Keratinocyte (primary cell): ENCODE measurements at regions not wholly inside any gene's neighbourhood (a gene's known extent, or its start where the extent isn't known, plus 50 kb on each side); places are given as distances from the start of the nearest gene placed in this dataset.

Experiments used
- DNase-seq: peaks from one replicate; pipeline ENCODE4 v3.0.0-alpha.2; 2011; ENCODE audit warnings: low read depth, missing footprints, low spot score
- FAIRE-seq: peaks from 2 replicates; lab custom pipeline; 2011; peaks lifted over from hg19 to GRCh38; lab: Jason Lieb, UNC
- H2AFZ ChIP-seq: 2 replicates; pipeline ENCODE4 v1.6.0; 2012; ENCODE audit warnings: low read length, control low read depth, inconsistent platforms; ENCODE audit not compliant: control insufficient read depth
- H3K27ac ChIP-seq: 2 replicates; pipeline ENCODE4 v1.5.1; 2011; ENCODE audit warnings: low read length; ENCODE audit not compliant: control insufficient read depth, insufficient read depth
- H3K27me3 ChIP-seq: 3 replicates; pipeline ENCODE4 v1.6.0; 2011; ENCODE audit warnings: low read length; ENCODE audit not compliant: control insufficient read depth, insufficient read depth; ENCODE audit errors: extremely low read depth
- H3K36me3 ChIP-seq, 2 experiments: 2 replicates in 1 of 2; 3 replicates in 1 of 2; pipeline ENCODE4 v1.5.1; 2011; ENCODE audit warnings: low read length in 2 of 2, mild to moderate bottlenecking in 1 of 2; ENCODE audit not compliant: control insufficient read depth in 2 of 2, insufficient read depth in 2 of 2; ENCODE audit errors: extremely low read depth in 1 of 2
- H3K4me1 ChIP-seq: 3 replicates; pipeline ENCODE4 v1.5.1; 2011; ENCODE audit warnings: low read length; ENCODE audit not compliant: control insufficient read depth, insufficient read depth; ENCODE audit errors: extremely low read depth
- H3K4me2 ChIP-seq: 3 replicates; pipeline ENCODE4 v1.6.0; 2011; ENCODE audit warnings: low read depth, low read length; ENCODE audit not compliant: control insufficient read depth, insufficient read depth; ENCODE audit errors: extremely low read depth
- H3K4me3 ChIP-seq, 3 experiments: fragments of 200-600 bp in 1 of 3; sonication (generic) in 1 of 3; 2 replicates in 2 of 3; 3 replicates in 1 of 3; pipeline ENCODE4 v1.5.1; 2011 to 2016; ENCODE audit warnings: low read length in 3 of 3, mild to moderate bottlenecking in 3 of 3, control low read depth in 2 of 3, inconsistent platforms in 1 of 3, low read depth in 1 of 3, mixed read lengths in 1 of 3, mixed run types in 1 of 3, moderate library complexity in 1 of 3; ENCODE audit not compliant: control insufficient read depth in 2 of 3, insufficient read depth in 2 of 3; ENCODE audit errors: extremely low read depth in 1 of 3
- H3K79me2 ChIP-seq: 2 replicates; pipeline ENCODE4 v1.6.0; 2012; ENCODE audit warnings: low read length; ENCODE audit not compliant: control insufficient read depth, insufficient read depth
- H3K9ac ChIP-seq: 3 replicates; pipeline ENCODE4 v1.6.0; 2011; ENCODE audit warnings: low read length; ENCODE audit not compliant: control insufficient read depth, insufficient read depth; ENCODE audit errors: extremely low read depth
- H3K9me1 ChIP-seq: 3 replicates; pipeline ENCODE4 v1.6.0; 2011; ENCODE audit warnings: low read length; ENCODE audit not compliant: control insufficient read depth, insufficient read depth; ENCODE audit errors: extremely low read depth
- H3K9me3 ChIP-seq: 2 replicates; pipeline ENCODE4 v1.5.1; 2012; ENCODE audit warnings: low read depth, low read length; ENCODE audit not compliant: control insufficient read depth
- H4K20me1 ChIP-seq: 3 replicates; pipeline ENCODE4 v1.6.0; 2011; ENCODE audit warnings: low read length; ENCODE audit not compliant: control insufficient read depth, insufficient read depth; ENCODE audit errors: extremely low read depth
- EZH2 ChIP-seq: IDR thresholded peaks from one replicate; pipeline ENCODE4 v1.6.1; 2012; ENCODE audit warnings: inconsistent platforms, mild to moderate bottlenecking, low read length, moderate library complexity
- dilution Hi-C: fragments of 300-500 bp; cut with MboI; formaldehyde crosslinking; loops from one replicate; pipeline ENCODE4 v1.7.0; 2020; ENCODE audit warnings: low sequenced_read_pairs; ENCODE audit not compliant: extremely low pct_ligation_motif_present
- TF ChIP-seq, protein P1 (sequence below), 3 experiments: IDR thresholded peaks in 1 of 3; conservative IDR thresholded peaks in 1 of 3; optimal IDR thresholded peaks in 1 of 3; 2 replicates in 2 of 3; 3 replicates in 1 of 3; pipeline versions ENCODE3 to v1.5.1; 2011; ENCODE audit warnings: low read length in 3 of 3, mild to moderate bottlenecking in 3 of 3, moderate library complexity in 2 of 3, control low read depth in 1 of 3, inconsistent platforms in 1 of 3; ENCODE audit not compliant: insufficient read depth in 2 of 3; ENCODE audit errors: extremely low read depth in 1 of 3

- H3K4me1 ChIP-seq = peaks cover 6% of the 10 kb centered on the region
- FAIRE-seq = no peak
- no peak overlapping the region for H2AFZ ChIP-seq
Observed at GRCh38 chr2:118237451-118237850, 149.2 kb downstream of the INSIG2 start.

DNA sequence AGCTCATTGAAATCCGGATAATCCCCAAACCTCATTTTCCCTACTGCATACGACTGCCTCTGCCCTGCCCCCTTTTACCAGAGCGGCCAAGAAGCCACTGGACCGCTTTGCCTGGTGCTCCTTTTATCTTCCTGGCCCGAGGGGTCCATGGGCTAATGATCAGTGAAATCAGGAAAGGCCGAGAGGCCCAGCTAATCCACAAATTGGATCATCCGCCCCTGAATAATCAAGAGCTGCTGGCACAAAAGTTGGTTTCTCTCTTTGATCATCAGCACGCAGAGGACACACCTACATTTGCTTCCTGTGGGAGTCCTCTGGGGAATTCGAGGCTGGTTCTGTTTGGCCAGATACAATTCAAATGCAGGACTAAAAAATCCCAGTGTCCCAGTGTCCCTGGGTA lies 144.5 kb downstream of the INSIG2 start:
- Histone ChIP-seq H3K4me3 (no peak overlapping the region), H3K4me2 (no peak overlapping the region), H4K20me1 (no peaks in the 10 kb centered on the region), H3K79me2 (no peaks in the 10 kb centered on the region), H2AFZ (no peak overlapping the region), H3K9me3 (no peaks in the 10 kb centered on the region), H3K9ac (no peak overlapping the region), H3K27me3 (no peaks in the 10 kb centered on the region), H3K4me1 (peaks cover 3% of the 10 kb centered on the region), H3K9me1 (no peaks in the 10 kb centered on the region), H3K36me3 (no peaks in the 10 kb centered on the region), H3K27ac (no peak overlapping the region)
- FAIRE-seq (no peak), DNase-seq (no peak)
- TF ChIP-seq EZH2 = no peak
- TF ChIP-seq, protein P1, sequence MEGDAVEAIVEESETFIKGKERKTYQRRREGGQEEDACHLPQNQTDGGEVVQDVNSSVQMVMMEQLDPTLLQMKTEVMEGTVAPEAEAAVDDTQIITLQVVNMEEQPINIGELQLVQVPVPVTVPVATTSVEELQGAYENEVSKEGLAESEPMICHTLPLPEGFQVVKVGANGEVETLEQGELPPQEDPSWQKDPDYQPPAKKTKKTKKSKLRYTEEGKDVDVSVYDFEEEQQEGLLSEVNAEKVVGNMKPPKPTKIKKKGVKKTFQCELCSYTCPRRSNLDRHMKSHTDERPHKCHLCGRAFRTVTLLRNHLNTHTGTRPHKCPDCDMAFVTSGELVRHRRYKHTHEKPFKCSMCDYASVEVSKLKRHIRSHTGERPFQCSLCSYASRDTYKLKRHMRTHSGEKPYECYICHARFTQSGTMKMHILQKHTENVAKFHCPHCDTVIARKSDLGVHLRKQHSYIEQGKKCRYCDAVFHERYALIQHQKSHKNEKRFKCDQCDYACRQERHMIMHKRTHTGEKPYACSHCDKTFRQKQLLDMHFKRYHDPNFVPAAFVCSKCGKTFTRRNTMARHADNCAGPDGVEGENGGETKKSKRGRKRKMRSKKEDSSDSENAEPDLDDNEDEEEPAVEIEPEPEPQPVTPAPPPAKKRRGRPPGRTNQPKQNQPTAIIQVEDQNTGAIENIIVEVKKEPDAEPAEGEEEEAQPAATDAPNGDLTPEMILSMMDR (optimal IDR thresholded peaks at IDR 0.05 in 1 of 3, IDR thresholded peaks at IDR 0.05 in 1 of 3, conservative IDR thresholded peaks at IDR 0.05 in 1 of 3; ENCODE audit: extremely low read depth in 1 of 3, insufficient read depth in 2 of 3, low read length in 3 of 3) = no peak
- dilution Hi-C loops = no loop called here

More at GRCh38 chr2:118237451-118237850, 149.2 kb downstream of the INSIG2 start:
- Histone ChIP-seq H3K9ac (no peak overlapping the region), H3K4me3 (no peak overlapping the region), H4K20me1 (no peaks in the 10 kb centered on the region), H3K4me2 (no peak overlapping the region), H3K79me2 (no peaks in the 10 kb centered on the region), H3K9me1 (no peaks in the 10 kb centered on the region), H3K27ac (no peak overlapping the region), H3K36me3 (no peaks in the 10 kb centered on the region), H3K9me3 (no peaks in the 10 kb centered on the region), H3K27me3 (no peaks in the 10 kb centered on the region)
- no peak for DNase-seq
- TF ChIP-seq EZH2 = no peak
- TF ChIP-seq, protein P1 (optimal IDR thresholded peaks at IDR 0.05 in 1 of 3, IDR thresholded peaks at IDR 0.05 in 1 of 3, conservative IDR thresholded peaks at IDR 0.05 in 1 of 3; ENCODE audit: extremely low read depth in 1 of 3, insufficient read depth in 2 of 3, low read length in 3 of 3) = no peak
- dilution Hi-C loops = no loop called here
